ENCODE measurements at regions not wholly inside any gene's neighbourhood (a gene's known extent, or its start where the extent isn't known, plus 50 kb on each side); places are given as distances from the start of the nearest gene placed in this dataset.

- intact Hi-C loops (cut with micrococcal nuclease), result no loop called here
- TF ChIP-seq CTCF (IDR thresholded peaks at IDR 0.05; ENCODE audit: borderline replicate concordance), result no peak
Measured at GRCh38 chr15:94804613-94805012, 573.3 kb downstream of the MCTP2 start.

DNA sequence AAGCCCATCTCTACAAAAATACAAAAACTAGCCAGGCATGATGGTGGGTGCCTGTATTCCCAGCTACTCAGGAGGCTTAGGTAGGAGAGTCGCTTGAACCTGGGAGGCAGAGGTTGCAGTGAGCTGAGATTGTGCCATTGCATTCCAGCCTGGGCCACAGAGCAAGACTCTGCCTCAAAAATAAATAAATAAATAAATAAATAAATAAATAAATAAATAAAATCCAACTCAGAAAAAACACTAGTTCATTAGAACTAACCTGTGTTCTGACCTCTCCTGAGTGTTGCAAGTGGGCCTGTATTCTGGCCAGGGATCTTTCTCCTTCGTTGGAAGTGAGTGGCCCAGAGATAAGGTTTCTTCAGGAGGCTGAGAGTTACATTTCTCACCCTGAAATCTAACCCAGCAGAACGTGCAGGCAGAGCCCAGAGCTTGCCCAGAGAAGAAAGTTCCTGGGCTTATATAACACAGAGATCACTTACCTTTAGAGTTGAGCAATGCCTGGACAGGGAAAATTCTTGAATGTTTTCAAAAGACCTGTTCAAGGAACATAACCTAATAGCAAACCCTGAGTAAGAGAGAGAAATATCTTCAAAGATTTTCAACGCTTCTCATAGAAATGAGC lies 583.9 kb downstream of the MCTP2 start:
- no peaks in the 10 kb centered on the region for H3K27me3 ChIP-seq (ENCODE audit: low read depth)
- intact Hi-C loops (cut with micrococcal nuclease), result no loop called here
- no peak for DNase-seq

More at GRCh38 chr15:94804613-94805012, 573.3 kb downstream of the MCTP2 start:
- Histone ChIP-seq H3K27me3 (ENCODE audit: low read depth) (peaks cover 3% of the 10 kb centered on the region), H3K36me3 (no peaks in the 10 kb centered on the region), H3K9me3 (replicated peaks) (peaks cover 35% of the 10 kb centered on the region), H3K4me3 (no peak overlapping the region), H3K27ac (replicated peaks) (no peak overlapping the region), H3K4me1 (no peaks in the 10 kb centered on the region)
- no peak for DNase-seq

DNA sequence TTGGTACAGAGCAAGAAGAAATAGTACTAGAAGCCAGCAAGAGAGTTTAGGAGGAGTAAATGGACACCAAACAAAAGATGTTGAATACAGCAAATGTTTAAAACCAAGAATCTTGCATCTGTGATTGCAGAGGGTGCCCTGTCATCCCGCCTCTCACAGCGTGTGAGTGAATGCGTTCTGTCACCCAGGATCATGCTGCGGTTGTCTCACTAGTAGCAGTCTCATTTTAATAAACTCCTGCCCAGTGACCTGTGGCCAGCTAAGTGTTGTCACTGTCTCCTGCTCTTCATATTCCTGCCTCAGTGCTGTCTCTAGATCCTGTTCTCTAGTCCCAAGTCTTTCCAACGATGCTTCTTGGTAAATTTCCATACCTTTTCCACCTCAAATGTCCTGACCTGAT lies 584.6 kb downstream of the MCTP2 start:
- H3K4me1 ChIP-seq, result no peaks in the 10 kb centered on the region
- DNase-seq, result no peak
- no peaks in the 10 kb centered on the region for H3K36me3 ChIP-seq
- TF ChIP-seq CTCF (IDR thresholded peaks at IDR 0.05; ENCODE audit: borderline replicate concordance), result no peak
- no peaks in the 10 kb centered on the region for H3K27me3 ChIP-seq (ENCODE audit: low read depth)
- H3K27ac ChIP-seq (replicated peaks), result no peak overlapping the region
- no peak overlapping the region for H3K4me3 ChIP-seq
- no peaks in the 10 kb centered on the region for H3K9me3 ChIP-seq (replicated peaks)
- intact Hi-C loops (cut with micrococcal nuclease), result no loop called here

More for the DNA sequence above, 583.9 kb downstream of the MCTP2 start:
- no peak for TF ChIP-seq CTCF (IDR thresholded peaks at IDR 0.05; ENCODE audit: borderline replicate concordance)
- no peak overlapping the region for H3K27ac ChIP-seq (replicated peaks)
- no peak overlapping the region for H3K4me3 ChIP-seq
- no peaks in the 10 kb centered on the region for H3K9me3 ChIP-seq (replicated peaks)
- H3K36me3 ChIP-seq, result no peaks in the 10 kb centered on the region
- H3K4me1 ChIP-seq, result no peaks in the 10 kb centered on the region

- Histone ChIP-seq H3K9me3 (replicated peaks) (peaks cover 9% of the 10 kb centered on the region), H3K4me3 (no peak overlapping the region), H3K4me1 (no peaks in the 10 kb centered on the region), H3K36me3 (no peaks in the 10 kb centered on the region), H3K27ac (replicated peaks) (no peak overlapping the region), H3K27me3 (ENCODE audit: low read depth) (peaks cover 7% of the 10 kb centered on the region)
- intact Hi-C loops (cut with micrococcal nuclease), result no loop called here
- DNase-seq, result no peak
- TF ChIP-seq CTCF (IDR thresholded peaks at IDR 0.05; ENCODE audit: borderline replicate concordance), result no peak
Measured at GRCh38 chr15:94829887-94830884, 598.8 kb downstream of the MCTP2 start.

DNA sequence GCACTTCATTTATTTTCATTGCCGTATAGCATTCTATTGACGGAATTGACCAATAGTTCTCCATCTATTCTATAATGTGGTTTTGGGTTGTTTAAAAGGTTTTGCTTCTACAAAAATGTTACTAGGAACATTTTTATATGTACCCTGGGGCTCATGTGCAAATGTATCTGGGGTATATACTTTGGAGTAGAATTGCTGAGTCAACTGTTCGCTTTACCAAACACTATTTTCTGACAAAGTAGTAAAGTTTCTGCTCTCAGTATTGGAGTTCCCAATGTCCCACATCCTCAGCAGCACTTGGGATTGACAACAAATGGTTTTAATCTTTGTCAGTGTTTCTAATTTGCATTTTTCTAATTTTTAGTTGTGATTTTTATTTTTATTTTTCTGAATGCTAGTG lies 602.6 kb downstream of the MCTP2 start:
- Histone ChIP-seq H3K4me1 (no peaks in the 10 kb centered on the region), H3K27ac (replicated peaks) (no peak overlapping the region), H3K4me3 (no peak overlapping the region), H3K9me3 (replicated peaks) (peaks cover 14% of the 10 kb centered on the region), H3K36me3 (no peaks in the 10 kb centered on the region), H3K27me3 (ENCODE audit: low read depth) (peaks cover 7% of the 10 kb centered on the region)
- intact Hi-C loops (cut with micrococcal nuclease), result no loop called here
- no peak for DNase-seq
- no peak for TF ChIP-seq CTCF (IDR thresholded peaks at IDR 0.05; ENCODE audit: borderline replicate concordance)

All from left ventricle myocardium inferior (tissue), 1 donor.